Lower leg skin (tissue), 3 donors: ENCODE measurements at regions not wholly inside any gene's neighbourhood (a gene's known extent, or its start where the extent isn't known, plus 50 kb on each side); places are given as distances from the start of the nearest gene placed in this dataset.

ENCODE experiments used
- POLR2A ChIP-seq, 2 donors: fragments of 450-650 bp; IDR thresholded peaks; one replicate each; pipeline ENCODE4 v1.6.1; 2016 to 2017; ENCODE audit warnings: antibody characterized with exemption in 2 of 2, mild to moderate bottlenecking in 1 of 2, moderate library complexity in 1 of 2
- TF ChIP-seq, protein P1 (sequence below), 3 donors: fragments of 450-650 bp; IDR thresholded peaks; one replicate each; pipeline ENCODE4 v1.5.1; 2016; ENCODE audit warnings: antibody characterized with exemption in 3 of 3, mild to moderate bottlenecking in 3 of 3, moderate library complexity in 2 of 3

DNA sequence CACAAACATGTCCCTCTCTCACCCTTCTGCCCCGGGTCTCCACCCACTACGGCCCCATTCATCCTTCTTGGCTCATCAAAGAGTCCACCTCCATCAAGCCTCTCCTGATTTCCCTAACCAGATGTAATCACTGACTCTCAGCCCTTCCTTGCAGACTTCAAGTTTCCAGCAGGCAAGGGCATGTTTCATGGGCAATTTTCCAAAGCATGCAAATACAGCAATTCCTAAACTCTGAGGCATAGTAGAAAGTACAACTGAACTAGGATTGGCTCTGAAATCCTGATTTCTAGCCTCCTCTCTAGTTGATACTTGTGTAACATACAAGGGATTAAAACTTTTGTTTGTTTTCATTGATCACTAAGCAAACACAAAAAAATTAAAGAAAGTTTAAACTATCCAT lies 109.1 kb upstream of the GADD45A start:
- TF ChIP-seq, protein P1, sequence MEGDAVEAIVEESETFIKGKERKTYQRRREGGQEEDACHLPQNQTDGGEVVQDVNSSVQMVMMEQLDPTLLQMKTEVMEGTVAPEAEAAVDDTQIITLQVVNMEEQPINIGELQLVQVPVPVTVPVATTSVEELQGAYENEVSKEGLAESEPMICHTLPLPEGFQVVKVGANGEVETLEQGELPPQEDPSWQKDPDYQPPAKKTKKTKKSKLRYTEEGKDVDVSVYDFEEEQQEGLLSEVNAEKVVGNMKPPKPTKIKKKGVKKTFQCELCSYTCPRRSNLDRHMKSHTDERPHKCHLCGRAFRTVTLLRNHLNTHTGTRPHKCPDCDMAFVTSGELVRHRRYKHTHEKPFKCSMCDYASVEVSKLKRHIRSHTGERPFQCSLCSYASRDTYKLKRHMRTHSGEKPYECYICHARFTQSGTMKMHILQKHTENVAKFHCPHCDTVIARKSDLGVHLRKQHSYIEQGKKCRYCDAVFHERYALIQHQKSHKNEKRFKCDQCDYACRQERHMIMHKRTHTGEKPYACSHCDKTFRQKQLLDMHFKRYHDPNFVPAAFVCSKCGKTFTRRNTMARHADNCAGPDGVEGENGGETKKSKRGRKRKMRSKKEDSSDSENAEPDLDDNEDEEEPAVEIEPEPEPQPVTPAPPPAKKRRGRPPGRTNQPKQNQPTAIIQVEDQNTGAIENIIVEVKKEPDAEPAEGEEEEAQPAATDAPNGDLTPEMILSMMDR (IDR thresholded peaks at IDR 0.05): no peak
- TF ChIP-seq POLR2A (IDR thresholded peaks at IDR 0.05): no peak
